ENCODE measurements at regions not wholly inside any gene's neighbourhood (a gene's known extent, or its start where the extent isn't known, plus 50 kb on each side); places are given as distances from the start of the nearest gene placed in this dataset.

DNA sequence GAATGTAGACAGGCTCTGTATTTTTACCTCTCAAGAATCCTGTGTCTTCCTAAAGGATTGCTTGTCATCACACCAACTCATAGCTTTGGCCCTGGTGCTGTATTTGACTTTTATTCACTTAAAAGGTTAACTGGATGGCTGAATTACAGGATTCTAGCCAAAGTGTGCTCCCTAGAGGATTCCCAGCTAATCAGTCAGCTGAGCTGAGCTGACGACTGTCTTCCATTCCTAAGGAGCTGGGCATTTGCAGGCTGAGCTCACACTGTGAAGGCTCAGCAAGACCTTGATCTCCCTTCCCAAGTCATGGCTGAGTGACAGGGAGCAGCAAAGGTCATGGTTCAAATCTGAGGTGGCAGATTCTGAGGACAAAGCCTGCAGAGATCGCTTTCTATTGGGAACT lies 59.0 kb upstream of the PALM2AKAP2 start:
- no peak for ATAC-seq (ENCODE audit: low read depth)
- BruUV-seq (replicated peaks): no TSS peak
- Histone ChIP-seq H3K18ac (ENCODE audit: low read depth, low read length) (no peak overlapping the region), H3K23ac (ENCODE audit: low read depth, low read length) (no peak overlapping the region), H3K9me1 (ENCODE audit: insufficient read depth, low read length) (peaks cover 3% of the 10 kb centered on the region; the same call in 1 of the 2 replicates), H4K20me1 (ENCODE audit: insufficient read depth, low read length) (no peaks in the 10 kb centered on the region), H3K4me3 (ENCODE audit: insufficient read depth, low read depth, low read length) (no peak overlapping the region), H2BK5ac (ENCODE audit: low read depth, low read length, poor library complexity, severe bottlenecking) (no peak overlapping the region), H3K9ac (ENCODE audit: low read depth, low read length) (no peak overlapping the region), H3K4me1 (ENCODE audit: control insufficient read depth, insufficient read depth, low read length) (peaks cover 10% of the 10 kb centered on the region), H3K27me3 (ENCODE audit: control insufficient read depth, insufficient read depth, low read length) (no peaks in the 10 kb centered on the region; the same call in 1 of the 2 replicates), H3K9me3 (ENCODE audit: control insufficient read depth, insufficient read depth, low read length) (no peaks in the 10 kb centered on the region), H2BK20ac (ENCODE audit: low read depth, low read length) (no peak overlapping the region), H2AFZ (replicated peaks; ENCODE audit: low read length, poor library complexity) (no peak overlapping the region), H2AK9ac (replicated peaks; ENCODE audit: low read depth, low read length, poor library complexity) (no peak overlapping the region), H2AK5ac (ENCODE audit: low read depth, low read length) (no peak overlapping the region), H3K79me1 (ENCODE audit: low read depth in 1 of 2, low read length in 2 of 2) (no peaks in the 10 kb centered on the region), H2BK15ac (ENCODE audit: low read depth, low read length) (no peak overlapping the region), H3K14ac (replicated peaks; ENCODE audit: low read depth, low read length) (no peak overlapping the region), H4K5ac (ENCODE audit: low read depth, low read length) (no peak overlapping the region), H3K56ac (ENCODE audit: extremely low read depth, insufficient read depth, low read length) (no peak overlapping the region), H3K27ac (ENCODE audit: insufficient read depth, low read length) (no peak overlapping the region), H4K91ac (ENCODE audit: insufficient read depth, low read depth, low read length) (no peak overlapping the region), H3K4ac (ENCODE audit: low read depth, low read length) (no peak overlapping the region), H4K8ac (ENCODE audit: low read depth in 2 of 2, low read length in 2 of 2) (no peak overlapping the region), H2BK120ac (ENCODE audit: low read depth, low read length) (no peak overlapping the region), H3K4me2 (ENCODE audit: low read depth, low read length) (no peak overlapping the region), H3K36me3 (ENCODE audit: control insufficient read depth, insufficient read depth, low read length) (no peaks in the 10 kb centered on the region)
- CTCF ChIA-PET: no interaction called here
- POLR2A ChIA-PET (ENCODE audit: unreplicated experiment): no interaction called here
- 50% methylated on average over 1 of the region's 2 CpGs; no CpG with 5 or more reads in 1 of the 2 experiments for WGBS, 2 experiments (ENCODE audit: extremely low coverage in 2 of 2, insufficient read length in 1 of 2)
- TF ChIP-seq, protein P1, sequence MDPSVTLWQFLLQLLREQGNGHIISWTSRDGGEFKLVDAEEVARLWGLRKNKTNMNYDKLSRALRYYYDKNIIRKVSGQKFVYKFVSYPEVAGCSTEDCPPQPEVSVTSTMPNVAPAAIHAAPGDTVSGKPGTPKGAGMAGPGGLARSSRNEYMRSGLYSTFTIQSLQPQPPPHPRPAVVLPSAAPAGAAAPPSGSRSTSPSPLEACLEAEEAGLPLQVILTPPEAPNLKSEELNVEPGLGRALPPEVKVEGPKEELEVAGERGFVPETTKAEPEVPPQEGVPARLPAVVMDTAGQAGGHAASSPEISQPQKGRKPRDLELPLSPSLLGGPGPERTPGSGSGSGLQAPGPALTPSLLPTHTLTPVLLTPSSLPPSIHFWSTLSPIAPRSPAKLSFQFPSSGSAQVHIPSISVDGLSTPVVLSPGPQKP (IDR thresholded peaks at IDR 0.05; ENCODE audit: borderline replicate concordance, low read depth, low read length): no peak
- TF ChIP-seq, protein P2, sequence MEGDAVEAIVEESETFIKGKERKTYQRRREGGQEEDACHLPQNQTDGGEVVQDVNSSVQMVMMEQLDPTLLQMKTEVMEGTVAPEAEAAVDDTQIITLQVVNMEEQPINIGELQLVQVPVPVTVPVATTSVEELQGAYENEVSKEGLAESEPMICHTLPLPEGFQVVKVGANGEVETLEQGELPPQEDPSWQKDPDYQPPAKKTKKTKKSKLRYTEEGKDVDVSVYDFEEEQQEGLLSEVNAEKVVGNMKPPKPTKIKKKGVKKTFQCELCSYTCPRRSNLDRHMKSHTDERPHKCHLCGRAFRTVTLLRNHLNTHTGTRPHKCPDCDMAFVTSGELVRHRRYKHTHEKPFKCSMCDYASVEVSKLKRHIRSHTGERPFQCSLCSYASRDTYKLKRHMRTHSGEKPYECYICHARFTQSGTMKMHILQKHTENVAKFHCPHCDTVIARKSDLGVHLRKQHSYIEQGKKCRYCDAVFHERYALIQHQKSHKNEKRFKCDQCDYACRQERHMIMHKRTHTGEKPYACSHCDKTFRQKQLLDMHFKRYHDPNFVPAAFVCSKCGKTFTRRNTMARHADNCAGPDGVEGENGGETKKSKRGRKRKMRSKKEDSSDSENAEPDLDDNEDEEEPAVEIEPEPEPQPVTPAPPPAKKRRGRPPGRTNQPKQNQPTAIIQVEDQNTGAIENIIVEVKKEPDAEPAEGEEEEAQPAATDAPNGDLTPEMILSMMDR (conservative IDR thresholded peaks at IDR 0.05; ENCODE audit: low read depth, low read length): no peak
- no peak for TF ChIP-seq POLR2A (IDR thresholded peaks at IDR 0.05; ENCODE audit: low read depth, low read length)
- no peak for TF ChIP-seq CHD1 (IDR thresholded peaks at IDR 0.05; ENCODE audit: low read depth, low read length)
- TF ChIP-seq RAD21 (IDR thresholded peaks at IDR 0.05; ENCODE audit: low read length): no peak
- TF ChIP-seq MAFK (IDR thresholded peaks at IDR 0.05; ENCODE audit: low read depth, low read length): no peak
- TF ChIP-seq, protein P3, sequence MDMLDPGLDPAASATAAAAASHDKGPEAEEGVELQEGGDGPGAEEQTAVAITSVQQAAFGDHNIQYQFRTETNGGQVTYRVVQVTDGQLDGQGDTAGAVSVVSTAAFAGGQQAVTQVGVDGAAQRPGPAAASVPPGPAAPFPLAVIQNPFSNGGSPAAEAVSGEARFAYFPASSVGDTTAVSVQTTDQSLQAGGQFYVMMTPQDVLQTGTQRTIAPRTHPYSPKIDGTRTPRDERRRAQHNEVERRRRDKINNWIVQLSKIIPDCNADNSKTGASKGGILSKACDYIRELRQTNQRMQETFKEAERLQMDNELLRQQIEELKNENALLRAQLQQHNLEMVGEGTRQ (IDR thresholded peaks at IDR 0.05; ENCODE audit: low read depth, low read length): no peak
- no peak for TF ChIP-seq FOS (IDR thresholded peaks at IDR 0.05; ENCODE audit: low read depth, low read length)
- dilution Hi-C loops (cut with HindIII; ENCODE audit: low sequenced_read_pairs, unreplicated experiment) (no loop called here), in situ Hi-C loops (cut with MboI; ENCODE audit: low sequenced_read_pairs) (no loop called here), intact Hi-C loops (cut with micrococcal nuclease) (no loop called here)
- DNase-seq: no peak

All from IMR-90 (cell line).